Fibroblast of mammary gland (primary cell): ENCODE measurements at regions not wholly inside any gene's neighbourhood (a gene's known extent, or its start where the extent isn't known, plus 50 kb on each side); places are given as distances from the start of the nearest gene placed in this dataset.

Experiments
- DNase-seq: peaks from one replicate; pipeline ENCODE4 v3.0.0-alpha.2; 2010; ENCODE audit warnings: low read depth
- H3K4me3 ChIP-seq: 2 replicates; pipeline ENCODE4 v1.5.1; 2011; ENCODE audit warnings: low read depth, mild to moderate bottlenecking, low read length, moderate library complexity; ENCODE audit not compliant: control insufficient read depth
- CTCF ChIP-seq: conservative IDR thresholded peaks from 2 replicates; pipeline ENCODE4 v1.5.1; 2011; ENCODE audit warnings: low read depth, low read length, inconsistent platforms; ENCODE audit not compliant: control insufficient read depth, insufficient read depth

GRCh38 chr7:16078076-16078952 lies 343.0 kb downstream of the CRPPA start:
- DNase-seq, result peak; percentile 75
- TF ChIP-seq CTCF, result peak; percentile 87
- H3K4me3 ChIP-seq, result no peak overlapping the region

- peak; percentile 73 for TF ChIP-seq CTCF
- no peak overlapping the region for H3K4me3 ChIP-seq
- DNase-seq, result peak; percentile 73
These were observed 350.0 kb downstream of the CRPPA start for GRCh38 chr7:16071246-16071857.

- H3K4me3 ChIP-seq, result no peak overlapping the region
- DNase-seq, result no peak
- TF ChIP-seq CTCF, result no peak
These were observed 350.5 kb downstream of the CRPPA start for GRCh38 chr7:16070806-16071205.

GRCh38 chr7:16069998-16070397 lies 351.3 kb downstream of the CRPPA start:
- DNase-seq, result no peak
- TF ChIP-seq CTCF, result no peak
- H3K4me3 ChIP-seq, result no peak overlapping the region

- DNase-seq, result no peak
- TF ChIP-seq CTCF, result no peak
- no peak overlapping the region for H3K4me3 ChIP-seq
These were observed 353.2 kb downstream of the CRPPA start for GRCh38 chr7:16068183-16068582.

GRCh38 chr7:16067711-16068110 lies 353.6 kb downstream of the CRPPA start:
- H3K4me3 ChIP-seq, result no peak overlapping the region
- no peak for DNase-seq
- TF ChIP-seq CTCF, result no peak
